Lower leg skin (tissue), 4 donors: ENCODE measurements at regions not wholly inside any gene's neighbourhood (a gene's known extent, or its start where the extent isn't known, plus 50 kb on each side); places are given as distances from the start of the nearest gene placed in this dataset.

ENCODE experiments used
- DNase-seq, 2 donors: peaks; one replicate each; pipeline ENCODE4 v3.0.0-alpha.2; 2019; ENCODE audit warnings: low spot score in 2 of 2
- H3K4me3 ChIP-seq: fragments of 200-600 bp; sonication (generic); 2 replicates; pipeline ENCODE4 v1.5.1; 2017; ENCODE audit warnings: mild to moderate bottlenecking, low read depth; ENCODE audit not compliant: poor library complexity, severe bottlenecking
- CTCF ChIP-seq, 3 donors: fragments of 450-650 bp; IDR thresholded peaks; one replicate each; pipeline ENCODE4 v1.5.1; 2016; ENCODE audit warnings: antibody characterized with exemption in 3 of 3, mild to moderate bottlenecking in 3 of 3, moderate library complexity in 2 of 3
- POLR2A ChIP-seq, 2 donors: fragments of 450-650 bp; IDR thresholded peaks; one replicate each; pipeline ENCODE4 v1.6.1; 2016 to 2017; ENCODE audit warnings: antibody characterized with exemption in 2 of 2, mild to moderate bottlenecking in 1 of 2, moderate library complexity in 1 of 2
- WGBS, 2 donors: methylation state at CpG; one replicate each; pipeline ENCODE4 v1.1.5; 2018; 5-methylcytosine and 5-hydroxymethylcytosine counted together
- intact Hi-C: fragments of 100-400 bp; cut with DNase I; formaldehyde crosslinking; loops from one replicate; pipeline ENCODE4 v1.15.0; 2023; ENCODE audit warnings: low total_unique reads

- H3K4me3 ChIP-seq = no peak overlapping the region
- TF ChIP-seq CTCF (IDR thresholded peaks at IDR 0.05) (no peak), POLR2A (IDR thresholded peaks at IDR 0.05) (no peak)
- no peak for DNase-seq
- intact Hi-C loops = no loop called here
- 55 to 56% methylated on average over 1 of the region's 1 CpG for WGBS, 2 donors
These were observed 979.5 kb upstream of the TENM4 start for GRCh38 chr11:80420374-80420773.

GRCh38 chr11:80417681-80418080 is 976.9 kb upstream of the TENM4 start:
- H3K4me3 ChIP-seq = no peak overlapping the region
- DNase-seq = no peak
- intact Hi-C loops = no loop called here
- no peak for TF ChIP-seq CTCF (IDR thresholded peaks at IDR 0.05)
- TF ChIP-seq POLR2A (IDR thresholded peaks at IDR 0.05) = no peak
- 76 to 91% methylated on average over 2 of the region's 2 CpGs for WGBS, 2 donors

GRCh38 chr11:80415580-80415979 is 974.8 kb upstream of the TENM4 start:
- TF ChIP-seq CTCF (IDR thresholded peaks at IDR 0.05) = no peak
- TF ChIP-seq POLR2A (IDR thresholded peaks at IDR 0.05) = no peak
- no peak for DNase-seq
- 59 to 78% methylated on average over 2 of the region's 2 CpGs for WGBS, 2 donors
- intact Hi-C loops = no loop called here
- no peak overlapping the region for H3K4me3 ChIP-seq

- intact Hi-C loops = no loop called here
- no peak for DNase-seq
- H3K4me3 ChIP-seq = no peak overlapping the region
- WGBS, 2 donors = 44% methylated on average over 7 of the region's 7 CpGs
- TF ChIP-seq CTCF (IDR thresholded peaks at IDR 0.05) (no peak), POLR2A (IDR thresholded peaks at IDR 0.05) (no peak)
These were observed 973.6 kb upstream of the TENM4 start for GRCh38 chr11:80414181-80415165.

GRCh38 chr11:80412604-80413003 is 971.8 kb upstream of the TENM4 start:
- 71 to 84% methylated on average over 5 of the region's 5 CpGs for WGBS, 2 donors
- intact Hi-C loops = no loop called here
- no peak for DNase-seq
- TF ChIP-seq CTCF (IDR thresholded peaks at IDR 0.05) = no peak
- TF ChIP-seq POLR2A (IDR thresholded peaks at IDR 0.05) = no peak
- H3K4me3 ChIP-seq = no peak overlapping the region
